Mucosa of descending colon (tissue), 3 donors: ENCODE measurements at regions not wholly inside any gene's neighbourhood (a gene's known extent, or its start where the extent isn't known, plus 50 kb on each side); places are given as distances from the start of the nearest gene placed in this dataset.

Source experiments
- ATAC-seq: fragments of 200-7000 bp; cut with Tn5 transposase; one replicate; pipeline ENCODE4 v1.9.1; 2020; ENCODE audit warnings: mild to moderate bottlenecking, moderate library complexity
- DNase-seq, 3 donors: peaks; one replicate each; pipeline ENCODE4 v3.0.0-alpha.2; 2020
- H3K36me3 ChIP-seq: fragments of 200-600 bp; one replicate; pipeline ENCODE4 v1.8.0; 2021; ENCODE audit warnings: low read depth, mild to moderate bottlenecking
- H3K4me1 ChIP-seq: fragments of 200-600 bp; one replicate; pipeline ENCODE4 v1.8.0; 2021; ENCODE audit warnings: low read depth, mild to moderate bottlenecking
- H3K4me3 ChIP-seq: fragments of 200-600 bp; one replicate; pipeline ENCODE4 v1.8.0; 2021; ENCODE audit warnings: mild to moderate bottlenecking
- H3K9me3 ChIP-seq: fragments of 200-600 bp; one replicate; pipeline ENCODE4 v1.8.0; 2021; ENCODE audit warnings: mild to moderate bottlenecking
- CTCF ChIP-seq: fragments of 200-600 bp; IDR thresholded peaks from one replicate; pipeline ENCODE4 v1.8.0; 2022; ENCODE audit warnings: antibody characterized with exemption, mild to moderate bottlenecking
- intact Hi-C, 2 donors: fragments of 100-400 bp; cut with DNase I in 1 of 2; cut with micrococcal nuclease in 1 of 2; formaldehyde crosslinking; loops; one replicate each; pipeline versions ENCODE4 v1.11.0 to v1.11.1; 2022; cut with DNase I, micrococcal nuclease
- donor health status: DM: no; HTN: no; CAD: no; lungs with moderate emphysema.
- donor health status: DM: no; HTN: no; CAD: no.
- donor health status: DM: no; HTN: yes; CAD: no.

GRCh38 chr3:182118066-182118465 is 406.3 kb downstream of the SOX2 start:
- DNase-seq (no peak), ATAC-seq (no peak)
- no peaks in the 10 kb centered on the region for H3K36me3 ChIP-seq
- no peaks in the 10 kb centered on the region for H3K4me1 ChIP-seq
- intact Hi-C loops = no loop called here
- TF ChIP-seq CTCF = no peak
- H3K9me3 ChIP-seq = no peaks in the 10 kb centered on the region
- no peak overlapping the region for H3K4me3 ChIP-seq

- Histone ChIP-seq H3K36me3 (no peaks in the 10 kb centered on the region), H3K4me3 (no peak overlapping the region), H3K4me1 (no peaks in the 10 kb centered on the region), H3K9me3 (no peaks in the 10 kb centered on the region)
- TF ChIP-seq CTCF = no peak
- ATAC-seq (no peak), DNase-seq (no peak)
- intact Hi-C loops = no loop called here
Observed at GRCh38 chr3:182121401-182121800, 409.7 kb downstream of the SOX2 start.

- no peaks in the 10 kb centered on the region for H3K36me3 ChIP-seq
- no peak overlapping the region for H3K4me3 ChIP-seq
- ATAC-seq (no peak), DNase-seq (no peak)
- intact Hi-C loops = no loop called here
- H3K4me1 ChIP-seq = no peaks in the 10 kb centered on the region
- TF ChIP-seq CTCF = no peak
- no peaks in the 10 kb centered on the region for H3K9me3 ChIP-seq
Observed at GRCh38 chr3:182122779-182123178, 411.1 kb downstream of the SOX2 start.

- no peak for TF ChIP-seq CTCF
- intact Hi-C loops = no loop called here
- Histone ChIP-seq H3K4me1 (no peaks in the 10 kb centered on the region), H3K4me3 (no peak overlapping the region), H3K36me3 (no peaks in the 10 kb centered on the region), H3K9me3 (no peaks in the 10 kb centered on the region)
- ATAC-seq (no peak), DNase-seq (no peak)
Observed at GRCh38 chr3:182124187-182124586, 412.5 kb downstream of the SOX2 start.

- intact Hi-C loops = no loop called here
- TF ChIP-seq CTCF = no peak
- Histone ChIP-seq H3K4me3 (no peak overlapping the region), H3K4me1 (no peaks in the 10 kb centered on the region), H3K9me3 (no peaks in the 10 kb centered on the region), H3K36me3 (no peaks in the 10 kb centered on the region)
- DNase-seq (no peak), ATAC-seq (no peak)
Observed at GRCh38 chr3:182124716-182125115, 413.0 kb downstream of the SOX2 start.

- Histone ChIP-seq H3K4me1 (no peaks in the 10 kb centered on the region), H3K36me3 (no peaks in the 10 kb centered on the region), H3K4me3 (no peak overlapping the region), H3K9me3 (no peaks in the 10 kb centered on the region)
- intact Hi-C loops = no loop called here
- no peak for ATAC-seq
- TF ChIP-seq CTCF = no peak
- DNase-seq = no peak
Observed at GRCh38 chr3:182129740-182130139, 418.0 kb downstream of the SOX2 start.
